GM12874 (cell line): ENCODE measurements at regions not wholly inside any gene's neighbourhood (a gene's known extent, or its start where the extent isn't known, plus 50 kb on each side); places are given as distances from the start of the nearest gene placed in this dataset.

Experiments
- TF ChIP-seq, protein P1 (sequence below): IDR thresholded peaks from 2 replicates; pipeline ENCODE4 v1.5.1; 2011; ENCODE audit warnings: low read depth, mild to moderate bottlenecking, control low read depth, low read length, moderate library complexity; ENCODE audit not compliant: insufficient read depth

DNA sequence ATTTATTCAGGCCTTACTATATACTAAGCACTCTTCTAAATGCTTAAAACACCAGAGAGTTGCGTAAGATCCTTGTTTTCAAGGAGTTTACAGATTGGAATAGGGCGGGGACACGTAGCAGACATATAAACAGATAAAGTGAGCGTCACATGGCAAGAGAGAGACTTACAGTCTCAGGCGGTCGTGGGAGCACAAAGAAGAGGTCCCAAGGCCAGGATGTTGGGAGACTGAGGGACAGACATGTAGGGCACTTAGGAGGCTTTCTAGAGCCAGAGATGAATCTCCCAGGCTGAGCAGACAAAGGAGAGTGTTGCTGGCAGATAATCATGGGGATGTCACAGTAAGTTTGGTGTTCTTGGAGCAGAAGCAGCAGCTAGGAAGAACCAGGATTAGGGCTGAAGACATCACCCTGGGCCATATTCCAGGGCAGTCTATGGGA is 119.1 kb upstream of the ANKFN1 start:
- TF ChIP-seq, protein P1, sequence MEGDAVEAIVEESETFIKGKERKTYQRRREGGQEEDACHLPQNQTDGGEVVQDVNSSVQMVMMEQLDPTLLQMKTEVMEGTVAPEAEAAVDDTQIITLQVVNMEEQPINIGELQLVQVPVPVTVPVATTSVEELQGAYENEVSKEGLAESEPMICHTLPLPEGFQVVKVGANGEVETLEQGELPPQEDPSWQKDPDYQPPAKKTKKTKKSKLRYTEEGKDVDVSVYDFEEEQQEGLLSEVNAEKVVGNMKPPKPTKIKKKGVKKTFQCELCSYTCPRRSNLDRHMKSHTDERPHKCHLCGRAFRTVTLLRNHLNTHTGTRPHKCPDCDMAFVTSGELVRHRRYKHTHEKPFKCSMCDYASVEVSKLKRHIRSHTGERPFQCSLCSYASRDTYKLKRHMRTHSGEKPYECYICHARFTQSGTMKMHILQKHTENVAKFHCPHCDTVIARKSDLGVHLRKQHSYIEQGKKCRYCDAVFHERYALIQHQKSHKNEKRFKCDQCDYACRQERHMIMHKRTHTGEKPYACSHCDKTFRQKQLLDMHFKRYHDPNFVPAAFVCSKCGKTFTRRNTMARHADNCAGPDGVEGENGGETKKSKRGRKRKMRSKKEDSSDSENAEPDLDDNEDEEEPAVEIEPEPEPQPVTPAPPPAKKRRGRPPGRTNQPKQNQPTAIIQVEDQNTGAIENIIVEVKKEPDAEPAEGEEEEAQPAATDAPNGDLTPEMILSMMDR: no peak

DNA sequence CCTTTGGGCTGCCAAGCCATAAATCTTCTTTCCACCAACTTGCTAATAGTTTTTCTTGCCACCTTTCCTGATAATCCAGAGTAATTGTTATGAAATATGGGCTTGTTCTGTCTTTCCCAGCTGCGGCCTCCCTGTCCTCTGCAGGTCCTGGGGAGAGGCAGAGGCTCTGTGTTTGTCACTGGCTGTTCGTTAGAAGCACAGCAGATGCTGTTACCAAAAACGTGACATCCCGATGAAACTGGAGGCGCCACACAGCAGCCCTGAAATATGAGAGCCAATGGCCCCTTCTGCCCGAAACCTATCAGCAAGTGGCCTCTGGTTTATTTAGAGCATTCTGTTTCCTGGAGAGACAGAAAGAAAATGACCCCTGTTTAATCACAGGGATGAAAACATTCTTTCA is 115.1 kb upstream of the ANKFN1 start:
- TF ChIP-seq, protein P1: no peak

- TF ChIP-seq, protein P1: no peak
Measured at GRCh38 chr17:56045872-56046271, 107.4 kb upstream of the ANKFN1 start.

DNA sequence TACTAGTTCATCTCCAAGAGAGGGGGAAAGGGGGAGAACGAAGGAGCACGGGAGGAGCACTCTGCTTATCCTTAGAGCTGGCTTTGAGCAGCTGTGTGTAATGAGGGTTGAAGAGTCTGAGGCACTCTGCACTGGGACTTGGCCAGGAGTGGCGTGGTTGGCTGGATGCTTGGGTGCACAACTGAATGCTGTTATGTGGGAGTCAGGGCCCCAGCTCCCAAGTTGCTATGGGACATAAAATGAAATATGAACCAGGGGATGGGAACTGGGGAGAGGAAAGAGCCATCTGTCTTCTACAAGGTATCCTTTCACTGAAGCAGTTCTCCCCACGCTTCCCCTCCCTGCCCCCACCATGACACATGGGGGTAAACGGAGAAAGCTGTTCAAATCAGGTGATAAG is 105.9 kb upstream of the ANKFN1 start:
- TF ChIP-seq, protein P1: no peak

- TF ChIP-seq, protein P1: no peak
Measured at GRCh38 chr17:56057869-56058268, 95.4 kb upstream of the ANKFN1 start.

GRCh38 chr17:56064506-56064905 is 88.8 kb upstream of the ANKFN1 start:
- TF ChIP-seq, protein P1: no peak

DNA sequence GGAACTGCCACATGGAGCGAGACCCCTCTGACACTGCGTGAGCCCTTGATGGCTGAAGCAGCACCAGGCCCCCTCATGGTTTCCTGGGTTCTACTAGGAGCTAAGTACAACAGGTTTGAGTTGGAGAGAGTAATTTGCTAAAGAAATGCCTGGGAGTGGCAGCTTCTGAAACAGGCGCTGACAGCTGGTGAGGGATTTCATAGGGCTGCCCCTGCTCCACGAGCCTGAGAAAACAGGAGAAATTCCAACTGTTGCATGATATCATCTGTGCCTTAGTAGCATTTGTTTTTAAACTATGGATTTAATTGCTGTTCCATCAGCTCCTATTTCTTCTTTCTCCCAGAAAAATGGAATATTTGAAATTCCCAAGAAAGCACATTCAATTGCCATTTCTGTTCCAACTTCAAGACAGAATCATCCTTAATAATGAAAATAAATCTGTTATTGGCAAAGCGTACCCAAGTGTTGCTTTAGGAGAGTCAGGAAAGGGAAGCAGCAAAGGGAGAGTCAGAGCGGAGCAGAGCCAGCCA is 78.8 kb upstream of the ANKFN1 start:
- TF ChIP-seq, protein P1: no peak
